GM12872 (cell line): ENCODE measurements at regions not wholly inside any gene's neighbourhood (a gene's known extent, or its start where the extent isn't known, plus 50 kb on each side); places are given as distances from the start of the nearest gene placed in this dataset.

ENCODE experiments used
- CTCF ChIP-seq: IDR thresholded peaks from 3 replicates; pipeline ENCODE4 v1.5.1; 2011; ENCODE audit warnings: low read depth, mild to moderate bottlenecking, low read length, moderate library complexity; ENCODE audit not compliant: insufficient read depth

GRCh38 chr13:99642006-99642405 is 140.7 kb downstream of the TM9SF2 start:
- TF ChIP-seq CTCF: no peak

- TF ChIP-seq CTCF: no peak
Measured at GRCh38 chr13:99640260-99640659, 139.0 kb downstream of the TM9SF2 start.

DNA sequence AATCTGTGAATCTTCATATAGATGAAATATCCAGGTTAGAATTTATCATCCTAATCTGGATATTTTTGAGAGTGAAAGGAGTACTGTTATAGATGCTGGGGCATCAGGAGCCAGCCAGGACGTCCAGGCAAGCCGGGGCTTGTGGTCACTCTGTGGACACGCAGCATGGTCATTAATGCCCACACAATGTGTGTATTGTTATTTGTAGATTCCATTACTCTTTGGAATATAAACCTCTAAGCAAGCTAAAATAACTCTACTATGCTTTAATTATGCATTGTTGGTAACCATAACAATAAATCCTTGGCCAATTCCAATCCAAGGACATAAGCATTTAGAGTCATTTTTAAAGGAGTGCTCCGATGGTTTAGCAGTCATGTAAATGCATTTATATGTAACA is 137.9 kb downstream of the TM9SF2 start:
- TF ChIP-seq CTCF: no peak

DNA sequence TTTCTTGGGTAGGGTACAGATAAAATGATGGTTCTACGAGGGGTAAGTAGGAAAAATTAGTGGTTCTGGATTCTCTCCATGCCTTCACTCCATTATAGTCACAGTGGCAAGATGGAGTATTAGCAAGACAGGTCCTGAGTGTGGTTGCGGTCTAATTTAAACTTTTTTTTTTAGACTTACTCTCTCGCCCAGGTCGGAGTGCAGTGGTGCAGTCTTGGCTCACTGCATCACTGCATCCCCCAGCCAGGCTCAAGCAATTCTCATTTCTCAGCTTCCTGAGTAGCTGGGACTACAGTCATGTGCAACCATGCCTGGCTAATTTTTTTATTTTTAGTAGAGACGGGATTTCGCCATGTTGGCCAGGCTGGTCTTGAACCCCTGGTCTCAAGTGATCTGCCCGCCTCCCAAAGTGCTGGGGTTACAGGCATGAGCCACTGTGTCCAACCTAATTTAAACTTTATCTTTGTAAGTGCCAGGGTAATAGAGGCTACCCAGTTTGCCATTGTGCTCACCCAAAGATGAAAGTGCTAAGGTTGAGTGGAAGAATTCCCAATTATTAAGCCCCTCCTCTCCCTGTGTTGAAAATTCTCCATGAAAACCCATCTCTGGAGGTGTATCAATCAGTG is 135.6 kb downstream of the TM9SF2 start:
- TF ChIP-seq CTCF: no peak

DNA sequence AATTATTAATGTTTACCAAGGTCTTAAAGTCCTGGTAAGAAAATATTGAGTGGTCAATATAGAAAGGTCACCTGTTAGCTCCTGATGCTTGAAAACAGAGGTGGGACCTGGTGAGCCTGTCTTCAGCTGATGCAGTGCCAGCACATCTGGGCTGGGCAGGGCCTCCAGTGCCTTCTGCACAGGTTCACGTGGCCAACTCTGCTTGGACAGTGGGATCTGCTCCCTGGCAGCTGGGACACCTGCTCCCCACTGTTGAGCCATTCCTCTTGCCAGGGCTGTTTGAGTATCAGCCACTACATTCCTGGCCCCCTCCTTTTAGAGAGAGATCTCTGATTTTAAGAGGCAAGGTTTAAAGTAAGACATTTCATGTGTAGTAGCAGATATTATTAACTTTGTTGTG is 135.0 kb downstream of the TM9SF2 start:
- TF ChIP-seq CTCF: no peak

GRCh38 chr13:99634672-99635071 is 133.4 kb downstream of the TM9SF2 start:
- no peak for TF ChIP-seq CTCF

GRCh38 chr13:99630269-99630898 is 129.1 kb downstream of the TM9SF2 start:
- TF ChIP-seq CTCF: no peak

GRCh38 chr13:99629641-99630040 is 128.4 kb downstream of the TM9SF2 start:
- no peak for TF ChIP-seq CTCF
